Cardiac muscle cell (in vitro differentiated cells and primary cell): ENCODE measurements at regions not wholly inside any gene's neighbourhood (a gene's known extent, or its start where the extent isn't known, plus 50 kb on each side); places are given as distances from the start of the nearest gene placed in this dataset.
A peak's percentile ranks its signal among the peaks of the same experiment; 100 is the strongest.

ENCODE experiments used
- DNase-seq, 2 donors: peaks; one replicate each; pipeline versions ENCODE4 v3.0.0 to v3.0.0-alpha.2; 2010 to 2017; ENCODE audit warnings: low read depth in 1 of 2, low spot score in 1 of 2
- H3K27ac ChIP-seq: fragments of 200-600 bp; sonication (generic); 2 replicates; pipeline ENCODE4 v1.5.1; 2016
- H3K27me3 ChIP-seq: fragments of 200-600 bp; sonication (generic); 2 replicates; pipeline ENCODE4 v1.6.0; 2016; ENCODE audit warnings: control low read depth
- H3K36me3 ChIP-seq: fragments of 200-600 bp; sonication (generic); 2 replicates; pipeline ENCODE4 v1.5.1; 2016; ENCODE audit warnings: control low read depth
- H3K4me1 ChIP-seq: fragments of 200-600 bp; sonication (generic); 2 replicates; pipeline ENCODE4 v1.8.1; 2017; ENCODE audit warnings: low read depth, mild to moderate bottlenecking, mixed run types
- H3K4me3 ChIP-seq: fragments of 200-600 bp; sonication (generic); 2 replicates; pipeline ENCODE4 v1.5.1; 2016; ENCODE audit warnings: mild to moderate bottlenecking
- H3K9me3 ChIP-seq: fragments of 200-600 bp; sonication (generic); 2 replicates; pipeline ENCODE4 v1.5.1; 2017; ENCODE audit warnings: low read depth, mild to moderate bottlenecking, control low read depth
- CTCF ChIP-seq: IDR thresholded peaks from 2 replicates; pipeline ENCODE4 v1.5.1; 2012; ENCODE audit warnings: low read depth, mild to moderate bottlenecking, low read length

- no peak overlapping the region for H3K27ac ChIP-seq
- no peaks in the 10 kb centered on the region for H3K27me3 ChIP-seq
- no peaks in the 10 kb centered on the region for H3K36me3 ChIP-seq
- TF ChIP-seq CTCF: no peak
- no peaks in the 10 kb centered on the region for H3K4me1 ChIP-seq
- no peaks in the 10 kb centered on the region for H3K9me3 ChIP-seq
- H3K4me3 ChIP-seq: no peak overlapping the region
- no peak for DNase-seq
Observed at GRCh38 chr16:52016387-52016786, 530.6 kb downstream of the TOX3 start.

GRCh38 chr16:52005551-52005950 is 541.4 kb downstream of the TOX3 start:
- H3K4me3 ChIP-seq: no peak overlapping the region
- H3K27ac ChIP-seq: no peak overlapping the region
- no peaks in the 10 kb centered on the region for H3K4me1 ChIP-seq
- no peaks in the 10 kb centered on the region for H3K36me3 ChIP-seq
- no peaks in the 10 kb centered on the region for H3K9me3 ChIP-seq
- no peaks in the 10 kb centered on the region for H3K27me3 ChIP-seq
- no peak for TF ChIP-seq CTCF
- no peak for DNase-seq

- TF ChIP-seq CTCF: no peak
Observed at GRCh38 chr16:52004343-52004742, 542.6 kb downstream of the TOX3 start.

GRCh38 chr16:52002026-52002425 is 544.9 kb downstream of the TOX3 start:
- no peaks in the 10 kb centered on the region for H3K27me3 ChIP-seq
- no peak overlapping the region for H3K27ac ChIP-seq
- no peak overlapping the region for H3K4me3 ChIP-seq
- no peak for TF ChIP-seq CTCF
- no peaks in the 10 kb centered on the region for H3K9me3 ChIP-seq
- no peaks in the 10 kb centered on the region for H3K4me1 ChIP-seq
- H3K36me3 ChIP-seq: no peaks in the 10 kb centered on the region
- DNase-seq: no peak

More at GRCh38 chr16:52004343-52004742, 542.6 kb downstream of the TOX3 start:
- no peaks in the 10 kb centered on the region for H3K4me1 ChIP-seq
- H3K36me3 ChIP-seq: no peaks in the 10 kb centered on the region
- H3K9me3 ChIP-seq: no peaks in the 10 kb centered on the region
- DNase-seq: no peak
- no peak overlapping the region for H3K4me3 ChIP-seq
- no peaks in the 10 kb centered on the region for H3K27me3 ChIP-seq
- H3K27ac ChIP-seq: no peak overlapping the region

GRCh38 chr16:51996516-51996915 is 550.4 kb downstream of the TOX3 start:
- H3K4me1 ChIP-seq: no peaks in the 10 kb centered on the region
- no peak overlapping the region for H3K4me3 ChIP-seq
- DNase-seq: no peak
- no peaks in the 10 kb centered on the region for H3K27me3 ChIP-seq
- H3K36me3 ChIP-seq: no peaks in the 10 kb centered on the region
- TF ChIP-seq CTCF: no peak
- H3K9me3 ChIP-seq: no peaks in the 10 kb centered on the region
- no peak overlapping the region for H3K27ac ChIP-seq

- no peaks in the 10 kb centered on the region for H3K36me3 ChIP-seq
- peak in 1 of 2 donors; percentile 51 for DNase-seq
- H3K4me3 ChIP-seq: no peak overlapping the region
- H3K9me3 ChIP-seq: no peaks in the 10 kb centered on the region
- no peaks in the 10 kb centered on the region for H3K4me1 ChIP-seq
- H3K27me3 ChIP-seq: no peaks in the 10 kb centered on the region
- TF ChIP-seq CTCF: no peak
- H3K27ac ChIP-seq: no peak overlapping the region
Observed at GRCh38 chr16:51994597-51994996, 552.3 kb downstream of the TOX3 start.
